ENCODE measurements at regions not wholly inside any gene's neighbourhood (a gene's known extent, or its start where the extent isn't known, plus 50 kb on each side); places are given as distances from the start of the nearest gene placed in this dataset.

DNA sequence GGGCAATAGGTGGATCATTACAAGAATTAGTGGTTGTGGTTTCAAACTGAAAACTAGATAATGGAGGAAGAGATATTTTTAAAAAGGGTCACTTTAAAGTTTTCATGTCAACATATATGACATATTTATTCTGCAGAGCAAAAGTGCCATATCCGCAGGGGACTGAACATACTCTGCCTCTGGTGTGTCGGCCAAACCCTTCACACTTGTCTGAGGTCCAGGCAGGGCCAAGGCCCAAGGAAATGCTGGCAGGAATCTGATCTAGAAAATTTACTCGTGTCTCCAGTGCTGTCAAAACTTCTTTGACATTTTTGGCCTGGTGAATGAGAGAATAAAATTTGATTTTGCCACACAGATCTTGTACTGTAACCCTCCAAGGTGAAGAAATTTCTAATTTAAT, 562.3 kb downstream of the CCSER2 start:
- Mint-ChIP-seq H3K27ac (no peak overlapping the region), H3K4me1 (ENCODE audit: low read depth) (no peaks in the 10 kb centered on the region), H3K27me3 (no peaks in the 10 kb centered on the region), H3K36me3 (ENCODE audit: low read depth) (no peaks in the 10 kb centered on the region), H3K9me3 (no peaks in the 10 kb centered on the region), H3K4me3 (no peak overlapping the region)
- DNase-seq (no peak), ATAC-seq (no peak)
- TF ChIP-seq, protein P1, sequence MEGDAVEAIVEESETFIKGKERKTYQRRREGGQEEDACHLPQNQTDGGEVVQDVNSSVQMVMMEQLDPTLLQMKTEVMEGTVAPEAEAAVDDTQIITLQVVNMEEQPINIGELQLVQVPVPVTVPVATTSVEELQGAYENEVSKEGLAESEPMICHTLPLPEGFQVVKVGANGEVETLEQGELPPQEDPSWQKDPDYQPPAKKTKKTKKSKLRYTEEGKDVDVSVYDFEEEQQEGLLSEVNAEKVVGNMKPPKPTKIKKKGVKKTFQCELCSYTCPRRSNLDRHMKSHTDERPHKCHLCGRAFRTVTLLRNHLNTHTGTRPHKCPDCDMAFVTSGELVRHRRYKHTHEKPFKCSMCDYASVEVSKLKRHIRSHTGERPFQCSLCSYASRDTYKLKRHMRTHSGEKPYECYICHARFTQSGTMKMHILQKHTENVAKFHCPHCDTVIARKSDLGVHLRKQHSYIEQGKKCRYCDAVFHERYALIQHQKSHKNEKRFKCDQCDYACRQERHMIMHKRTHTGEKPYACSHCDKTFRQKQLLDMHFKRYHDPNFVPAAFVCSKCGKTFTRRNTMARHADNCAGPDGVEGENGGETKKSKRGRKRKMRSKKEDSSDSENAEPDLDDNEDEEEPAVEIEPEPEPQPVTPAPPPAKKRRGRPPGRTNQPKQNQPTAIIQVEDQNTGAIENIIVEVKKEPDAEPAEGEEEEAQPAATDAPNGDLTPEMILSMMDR (IDR thresholded peaks at IDR 0.05): no peak
- ChIA-PET CTCF (no interaction called here), POLR2A (no interaction called here)
- intact Hi-C loops (cut with micrococcal nuclease): no loop called here

DNA sequence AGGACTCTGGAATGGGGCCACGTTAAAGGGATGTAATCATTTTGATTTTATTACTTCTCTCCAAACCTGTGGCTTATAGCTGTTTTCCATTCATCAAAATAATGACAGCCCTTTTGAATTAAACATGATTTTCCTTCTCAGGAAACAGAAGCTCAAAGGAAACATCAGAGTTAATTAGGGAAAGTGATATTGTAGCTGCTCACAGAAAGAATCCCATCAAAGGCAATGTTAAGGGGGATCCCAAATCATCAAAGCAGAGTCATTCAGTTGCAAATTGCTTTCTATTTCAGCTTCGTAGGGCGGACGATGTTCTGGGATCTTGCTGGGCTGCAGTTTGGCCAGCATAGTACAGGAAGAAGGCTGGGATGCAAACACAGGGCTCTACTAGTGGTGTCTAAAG, 563.2 kb downstream of the CCSER2 start:
- Mint-ChIP-seq H3K4me1 (ENCODE audit: low read depth) (no peaks in the 10 kb centered on the region), H3K27me3 (no peaks in the 10 kb centered on the region), H3K36me3 (ENCODE audit: low read depth) (no peaks in the 10 kb centered on the region), H3K27ac (no peak overlapping the region), H3K4me3 (no peak overlapping the region), H3K9me3 (no peaks in the 10 kb centered on the region)
- POLR2A ChIA-PET: no interaction called here
- DNase-seq (no peak), ATAC-seq (no peak)
- intact Hi-C loops (cut with micrococcal nuclease): no loop called here
- TF ChIP-seq, protein P1 (IDR thresholded peaks at IDR 0.05): no peak
- CTCF ChIA-PET: no interaction called here

DNA sequence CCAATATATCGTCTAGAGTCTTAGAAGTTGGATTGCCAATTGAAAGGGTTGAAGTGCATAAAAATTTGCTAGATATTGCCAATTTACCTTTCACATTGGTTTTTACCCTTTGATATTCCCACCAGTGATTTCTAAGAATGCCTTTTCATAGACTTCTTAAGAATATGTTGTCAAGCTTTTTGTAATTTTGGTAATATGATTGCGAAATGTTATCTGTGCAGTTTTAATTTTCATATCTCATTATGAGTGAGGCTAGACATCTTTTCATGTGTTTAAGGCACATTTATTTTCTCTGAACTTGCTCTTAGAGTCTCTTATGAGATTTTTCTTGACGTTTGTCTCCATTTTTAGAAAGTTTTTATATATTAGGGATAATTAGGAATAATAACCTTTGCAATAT, 567.2 kb downstream of the CCSER2 start:
- DNase-seq (no peak), ATAC-seq (no peak)
- no peaks in the 10 kb centered on the region for H3K27me3 Mint-ChIP-seq
- H3K36me3 Mint-ChIP-seq (ENCODE audit: low read depth): no peaks in the 10 kb centered on the region
- ChIA-PET POLR2A (no interaction called here), CTCF (no interaction called here)
- H3K4me3 Mint-ChIP-seq: no peak overlapping the region
- no peaks in the 10 kb centered on the region for H3K9me3 Mint-ChIP-seq
- TF ChIP-seq, protein P1 (IDR thresholded peaks at IDR 0.05): no peak
- H3K27ac Mint-ChIP-seq: no peak overlapping the region
- H3K4me1 Mint-ChIP-seq (ENCODE audit: low read depth): no peaks in the 10 kb centered on the region
- intact Hi-C loops (cut with micrococcal nuclease): no loop called here

DNA sequence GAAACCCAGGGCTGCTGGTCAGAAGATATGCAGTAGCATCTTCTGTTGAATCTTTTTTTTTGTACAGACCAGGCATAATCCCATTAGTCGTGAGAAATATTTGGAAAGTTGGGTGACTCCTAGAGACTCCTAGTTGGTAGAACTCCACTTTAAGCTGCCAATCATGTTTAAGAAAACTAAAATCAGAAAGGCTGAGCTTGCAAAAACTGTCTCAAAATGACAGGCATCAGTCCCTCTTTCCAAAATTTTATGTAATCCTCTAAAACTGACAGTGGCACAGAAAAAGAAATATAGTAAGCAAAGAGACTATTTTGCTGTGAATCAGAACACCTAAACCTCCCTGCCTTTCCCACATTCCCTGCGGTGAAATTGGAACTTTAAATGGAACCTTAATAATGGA, 568.5 kb downstream of the CCSER2 start:
- no peak overlapping the region for H3K27ac Mint-ChIP-seq
- ChIA-PET CTCF (no interaction called here), POLR2A (interaction anchor here (0.7 kb wide), 1 partner anchor 18 kb away, joined by 4 read pairs; no protein-coding TSS in a partner anchor)
- TF ChIP-seq, protein P1 (IDR thresholded peaks at IDR 0.05): no peak
- H3K27me3 Mint-ChIP-seq: no peaks in the 10 kb centered on the region
- H3K9me3 Mint-ChIP-seq: no peaks in the 10 kb centered on the region
- no peak for ATAC-seq
- DNase-seq: no peak
- no peak overlapping the region for H3K4me3 Mint-ChIP-seq
- intact Hi-C loops (cut with micrococcal nuclease): no loop called here
- H3K36me3 Mint-ChIP-seq (ENCODE audit: low read depth): no peaks in the 10 kb centered on the region
- H3K4me1 Mint-ChIP-seq (ENCODE audit: low read depth): no peaks in the 10 kb centered on the region

DNA sequence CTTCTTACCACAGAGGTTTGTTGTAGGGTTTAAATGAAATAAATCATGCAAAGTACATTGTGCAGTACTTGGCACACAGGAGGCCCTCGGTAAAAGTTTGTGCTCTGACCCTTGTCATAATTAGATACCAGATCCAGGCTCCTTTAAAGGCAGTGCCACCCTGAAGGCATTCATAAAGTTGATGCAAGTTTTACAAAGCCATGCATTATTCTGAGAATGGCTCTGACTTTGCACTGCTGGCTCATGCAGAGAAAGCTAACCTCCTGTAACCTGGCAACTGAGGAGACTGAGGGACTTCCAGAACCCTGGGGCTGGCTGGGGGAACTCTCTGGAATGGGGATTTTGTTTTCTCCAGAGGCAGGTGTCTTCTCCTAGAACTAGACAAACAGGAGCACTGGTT, 570.9 kb downstream of the CCSER2 start:
- ChIA-PET CTCF (no interaction called here), POLR2A (no interaction called here)
- ATAC-seq (no peak), DNase-seq (no peak)
- no peaks in the 10 kb centered on the region for H3K4me1 Mint-ChIP-seq (ENCODE audit: low read depth)
- TF ChIP-seq, protein P1 (IDR thresholded peaks at IDR 0.05): no peak
- H3K9me3 Mint-ChIP-seq: no peaks in the 10 kb centered on the region
- H3K36me3 Mint-ChIP-seq (ENCODE audit: low read depth): no peaks in the 10 kb centered on the region
- H3K27ac Mint-ChIP-seq: no peak overlapping the region
- H3K27me3 Mint-ChIP-seq: no peaks in the 10 kb centered on the region
- intact Hi-C loops (cut with micrococcal nuclease): no loop called here
- H3K4me3 Mint-ChIP-seq: no peak overlapping the region

Measured in activated CD8-positive, alpha-beta T cell treated with anti-CD3 and anti-CD28 coated beads for 36 hours (primary cell).